Astrocyte (in vitro differentiated cells and primary cell): ENCODE measurements at regions not wholly inside any gene's neighbourhood (a gene's known extent, or its start where the extent isn't known, plus 50 kb on each side); places are given as distances from the start of the nearest gene placed in this dataset.
"Not testable (repeated sequence)": the region's sequence is repeated elsewhere in the genome, so short reads cannot be mapped to it uniquely, and the experiment has no call there.

Experiments used
- DNase-seq: peaks from one replicate; pipeline ENCODE4 v3.0.0-alpha.2; 2010; ENCODE audit warnings: low read depth
- FAIRE-seq: peaks from 2 replicates; lab custom pipeline; 2011; peaks lifted over from hg19 to GRCh38; lab: Jason Lieb, UNC
- H2AFZ ChIP-seq: 2 replicates; pipeline ENCODE4 v1.6.0; 2012; ENCODE audit warnings: low read depth, low read length, inconsistent platforms
- H3K27ac ChIP-seq: 2 replicates; pipeline ENCODE4 v1.5.1; 2011; ENCODE audit warnings: low read depth, low read length, inconsistent platforms
- H3K27me3 ChIP-seq: 2 replicates; pipeline ENCODE4 v1.6.0; 2011; ENCODE audit warnings: low read length, inconsistent platforms; ENCODE audit not compliant: insufficient read depth
- H3K36me3 ChIP-seq: 2 replicates; pipeline ENCODE4 v1.5.1; 2011; ENCODE audit warnings: low read length, inconsistent platforms; ENCODE audit not compliant: insufficient read depth
- H3K4me1 ChIP-seq: 2 replicates; pipeline ENCODE4 v1.5.1; 2011; ENCODE audit warnings: low read length, inconsistent platforms; ENCODE audit not compliant: insufficient read depth
- H3K4me2 ChIP-seq: 2 replicates; pipeline ENCODE4 v1.6.0; 2012; ENCODE audit warnings: low read length, inconsistent platforms
- H3K4me3 ChIP-seq: 2 replicates; pipeline ENCODE4 v1.5.1; 2011; ENCODE audit warnings: low read depth, mild to moderate bottlenecking, low read length, inconsistent platforms; ENCODE audit not compliant: insufficient read depth
- H3K79me2 ChIP-seq: 2 replicates; pipeline ENCODE4 v1.6.0; 2012; ENCODE audit warnings: mild to moderate bottlenecking, low read length, inconsistent platforms; ENCODE audit not compliant: insufficient read depth
- H3K9ac ChIP-seq: 2 replicates; pipeline ENCODE4 v1.6.0; 2012; ENCODE audit warnings: mild to moderate bottlenecking, low read length, inconsistent platforms
- H3K9me3 ChIP-seq: 2 replicates; pipeline ENCODE4 v1.5.1; 2012; ENCODE audit warnings: low read depth, mild to moderate bottlenecking, low read length, inconsistent platforms; ENCODE audit not compliant: insufficient read depth
- H4K20me1 ChIP-seq: 2 replicates; pipeline ENCODE4 v1.6.0; 2012; ENCODE audit warnings: low read length, inconsistent platforms; ENCODE audit not compliant: insufficient read depth
- H3K27ac Mint-ChIP-seq: one replicate; pipeline ENCODE4 v1.8.0; 2021; ENCODE audit warnings: mild to moderate bottlenecking, mixed read lengths; ENCODE audit not compliant: unreplicated experiment
- H3K27me3 Mint-ChIP-seq: one replicate; pipeline ENCODE4 v1.8.0; 2021; ENCODE audit warnings: low read depth, mixed read lengths; ENCODE audit not compliant: unreplicated experiment
- H3K36me3 Mint-ChIP-seq: one replicate; pipeline ENCODE4 v1.8.0; 2021; ENCODE audit warnings: low read depth, mixed read lengths; ENCODE audit not compliant: unreplicated experiment
- H3K4me1 Mint-ChIP-seq: one replicate; pipeline ENCODE4 v1.8.0; 2021; ENCODE audit warnings: low read depth, mixed read lengths; ENCODE audit not compliant: unreplicated experiment
- H3K4me3 Mint-ChIP-seq: one replicate; pipeline ENCODE4 v1.8.0; 2021; ENCODE audit warnings: mild to moderate bottlenecking, moderate library complexity, mixed read lengths; ENCODE audit not compliant: unreplicated experiment
- H3K9me3 Mint-ChIP-seq: one replicate; pipeline ENCODE4 v1.8.0; 2021; ENCODE audit warnings: mild to moderate bottlenecking, mixed read lengths; ENCODE audit not compliant: unreplicated experiment
- EZH2 ChIP-seq: IDR thresholded peaks from 2 replicates; pipeline ENCODE4 v1.6.1; 2012; ENCODE audit warnings: mild to moderate bottlenecking, low read length, inconsistent platforms; ENCODE audit not compliant: insufficient read depth
- TF ChIP-seq, protein P1 (sequence below): IDR thresholded peaks from 2 replicates; pipeline ENCODE4 v1.5.1; 2011; ENCODE audit warnings: low read depth, mild to moderate bottlenecking, inconsistent platforms, low read length, moderate library complexity; ENCODE audit not compliant: insufficient read depth

GRCh38 chr22:22728382-22728781 is 84.0 kb downstream of the GGTLC2 start:
- H3K9me3 Mint-ChIP-seq = no peaks in the 10 kb centered on the region

GRCh38 chr22:22730655-22731373 is 86.4 kb downstream of the GGTLC2 start:
- H3K79me2 ChIP-seq = no peaks in the 10 kb centered on the region
- no peaks in the 10 kb centered on the region for H3K36me3 Mint-ChIP-seq
- H3K27ac Mint-ChIP-seq = no peak overlapping the region
- H4K20me1 ChIP-seq = no peaks in the 10 kb centered on the region
- no peak overlapping the region for H3K27ac ChIP-seq
- H3K4me2 ChIP-seq = no peak overlapping the region
- H3K4me3 ChIP-seq = no peak overlapping the region
- H3K27me3 Mint-ChIP-seq = peaks cover 46% of the 10 kb centered on the region
- no peaks in the 10 kb centered on the region for H3K9me3 Mint-ChIP-seq
- H3K4me1 ChIP-seq = no peaks in the 10 kb centered on the region
- no peaks in the 10 kb centered on the region for H3K36me3 ChIP-seq
- H3K4me3 Mint-ChIP-seq = no peak overlapping the region
- DNase-seq (no peak), FAIRE-seq (no peak)
- no peaks in the 10 kb centered on the region for H3K9me3 ChIP-seq
- H3K4me1 Mint-ChIP-seq = peaks cover 2% of the 10 kb centered on the region
- no peak overlapping the region for H2AFZ ChIP-seq
- H3K27me3 ChIP-seq = no peaks in the 10 kb centered on the region
- TF ChIP-seq, protein P1, sequence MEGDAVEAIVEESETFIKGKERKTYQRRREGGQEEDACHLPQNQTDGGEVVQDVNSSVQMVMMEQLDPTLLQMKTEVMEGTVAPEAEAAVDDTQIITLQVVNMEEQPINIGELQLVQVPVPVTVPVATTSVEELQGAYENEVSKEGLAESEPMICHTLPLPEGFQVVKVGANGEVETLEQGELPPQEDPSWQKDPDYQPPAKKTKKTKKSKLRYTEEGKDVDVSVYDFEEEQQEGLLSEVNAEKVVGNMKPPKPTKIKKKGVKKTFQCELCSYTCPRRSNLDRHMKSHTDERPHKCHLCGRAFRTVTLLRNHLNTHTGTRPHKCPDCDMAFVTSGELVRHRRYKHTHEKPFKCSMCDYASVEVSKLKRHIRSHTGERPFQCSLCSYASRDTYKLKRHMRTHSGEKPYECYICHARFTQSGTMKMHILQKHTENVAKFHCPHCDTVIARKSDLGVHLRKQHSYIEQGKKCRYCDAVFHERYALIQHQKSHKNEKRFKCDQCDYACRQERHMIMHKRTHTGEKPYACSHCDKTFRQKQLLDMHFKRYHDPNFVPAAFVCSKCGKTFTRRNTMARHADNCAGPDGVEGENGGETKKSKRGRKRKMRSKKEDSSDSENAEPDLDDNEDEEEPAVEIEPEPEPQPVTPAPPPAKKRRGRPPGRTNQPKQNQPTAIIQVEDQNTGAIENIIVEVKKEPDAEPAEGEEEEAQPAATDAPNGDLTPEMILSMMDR = no peak
- TF ChIP-seq EZH2 = no peak
- no peak overlapping the region for H3K9ac ChIP-seq

More at GRCh38 chr22:22728382-22728781, 84.0 kb downstream of the GGTLC2 start:
- Histone ChIP-seq H3K9me3 (no peaks in the 10 kb centered on the region), H3K9ac (no peak overlapping the region), H3K27ac (no peak overlapping the region), H2AFZ (no peak overlapping the region), H3K4me3 (no peak overlapping the region), H3K4me1 (no peaks in the 10 kb centered on the region), H3K4me2 (no peak overlapping the region), H3K36me3 (no peaks in the 10 kb centered on the region), H3K79me2 (no peaks in the 10 kb centered on the region), H4K20me1 (no peaks in the 10 kb centered on the region), H3K27me3 (no peaks in the 10 kb centered on the region)
- Mint-ChIP-seq H3K27ac (no peak overlapping the region), H3K4me3 (no peak overlapping the region), H3K27me3 (peaks cover 29% of the 10 kb centered on the region), H3K36me3 (no peaks in the 10 kb centered on the region), H3K4me1 (peaks cover 2% of the 10 kb centered on the region)
- FAIRE-seq (no peak), DNase-seq (no peak)
- TF ChIP-seq, protein P1 = no peak
- TF ChIP-seq EZH2 = no peak

DNA sequence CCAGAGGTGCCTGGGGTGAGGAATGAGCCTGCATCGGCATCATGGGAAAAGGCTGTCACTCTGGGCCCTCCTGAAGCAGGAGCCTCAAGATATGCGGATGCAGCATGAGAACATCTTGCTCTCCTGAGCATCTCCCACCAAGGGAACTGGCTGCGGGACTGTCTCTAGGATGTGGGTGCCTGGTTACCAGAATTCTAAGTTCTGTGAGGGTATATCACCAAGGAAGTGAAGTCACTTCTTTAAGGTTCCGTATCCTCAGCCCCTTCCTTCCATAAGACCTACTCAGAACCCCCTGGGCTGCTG is 86.9 kb downstream of the GGTLC2 start:
- Histone ChIP-seq H4K20me1 (no peaks in the 10 kb centered on the region), H3K79me2 (no peaks in the 10 kb centered on the region), H3K27ac (no peak overlapping the region), H3K36me3 (no peaks in the 10 kb centered on the region), H3K9ac (no peak overlapping the region), H3K4me1 (no peaks in the 10 kb centered on the region), H3K4me2 (no peak overlapping the region), H2AFZ (no peak overlapping the region), H3K4me3 (no peak overlapping the region), H3K9me3 (no peaks in the 10 kb centered on the region), H3K27me3 (no peaks in the 10 kb centered on the region)
- Mint-ChIP-seq H3K27me3 (peaks cover 49% of the 10 kb centered on the region), H3K9me3 (no peaks in the 10 kb centered on the region), H3K27ac (no peak overlapping the region), H3K4me1 (peaks cover 2% of the 10 kb centered on the region), H3K36me3 (no peaks in the 10 kb centered on the region), H3K4me3 (no peak overlapping the region)
- TF ChIP-seq, protein P1 = no peak
- TF ChIP-seq EZH2 = no peak
- DNase-seq (no peak), FAIRE-seq (no peak)

- not testable (repeated sequence) for H3K4me3 Mint-ChIP-seq, H3K4me3 ChIP-seq, H3K4me1 Mint-ChIP-seq, FAIRE-seq, H3K9me3 ChIP-seq, H3K27ac ChIP-seq, H3K36me3 ChIP-seq, DNase-seq, H3K9me3 Mint-ChIP-seq, H3K9ac ChIP-seq, H4K20me1 ChIP-seq, H3K27ac Mint-ChIP-seq, H3K27me3 ChIP-seq, H3K36me3 Mint-ChIP-seq, H3K79me2 ChIP-seq, H3K4me1 ChIP-seq, H2AFZ ChIP-seq, H3K4me2 ChIP-seq
- peaks cover 54% of the 10 kb centered on the region for H3K27me3 Mint-ChIP-seq
Observed at GRCh38 chr22:22733006-22733405, 88.6 kb downstream of the GGTLC2 start.
